PC-9 (cell line): ENCODE measurements at regions not wholly inside any gene's neighbourhood (a gene's known extent, or its start where the extent isn't known, plus 50 kb on each side); places are given as distances from the start of the nearest gene placed in this dataset.
"Not testable (repeated sequence)": the region's sequence is repeated elsewhere in the genome, so short reads cannot be mapped to it uniquely, and the experiment has no call there.

Experiments used
- BruUV-seq: library from RNA; stranded (reverse); fragments of 400-500 nt; replicated peaks from 2 replicates; lab custom pipeline; 2021; lab: Mats Ljungman, UMichigan
- CTCF ChIA-PET: fragments of 300-600 bp; sonication (Branson Sonifier 250); formaldehyde crosslinking; loops from one replicate; lab custom pipeline; 2022; ENCODE audit warnings: antibody characterized with exemption; lab: Charles Lee
- POLR2A ChIA-PET: fragments of 300-600 bp; sonication (Branson Sonifier 250); formaldehyde crosslinking; loops from one replicate; lab custom pipeline; 2022; ENCODE audit warnings: antibody characterized with exemption; ENCODE audit not compliant: unreplicated experiment; lab: Charles Lee
- DNase-seq, 2 experiments: peaks; one replicate each; pipeline versions ENCODE4 v3.0.0 to v3.0.0-alpha.2; 2015 to 2022; ENCODE audit warnings: mixed read lengths in 1 of 2
- H2AFZ ChIP-seq: fragments of 200-600 bp; sonication (generic); 2 replicates; pipeline ENCODE4 v1.8.1; 2017; ENCODE audit warnings: antibody characterized with exemption
- H3F3A ChIP-seq: fragments of 200-600 bp; sonication (generic); 2 replicates; pipeline ENCODE4 v1.8.1; 2017; ENCODE audit warnings: antibody characterized with exemption, mild to moderate bottlenecking, low read depth; ENCODE audit not compliant: insufficient read depth
- H3K27ac ChIP-seq: fragments of 200-600 bp; sonication (generic); 2 replicates; pipeline ENCODE4 v1.6.1; 2016; ENCODE audit warnings: mixed run types
- H3K27me3 ChIP-seq: fragments of 200-600 bp; sonication (generic); 2 replicates; pipeline ENCODE4 v1.6.1; 2016; ENCODE audit warnings: low read depth, mixed run types; ENCODE audit not compliant: insufficient read depth
- H3K36me3 ChIP-seq: fragments of 200-600 bp; sonication (generic); 2 replicates; pipeline ENCODE4 v1.6.1; 2016; ENCODE audit warnings: low read depth, mixed run types
- H3K4me1 ChIP-seq: fragments of 200-600 bp; sonication (generic); replicated peaks from 2 replicates; pipeline ENCODE4 v1.6.1; 2016; ENCODE audit warnings: mixed run types; ENCODE audit not compliant: insufficient read depth
- H3K4me2 ChIP-seq: fragments of 200-600 bp; sonication (generic); 2 replicates; pipeline ENCODE4 v1.6.1; 2017; ENCODE audit warnings: mixed run types
- H3K4me3 ChIP-seq: fragments of 200-600 bp; sonication (generic); 2 replicates; pipeline ENCODE4 v1.6.1; 2016; ENCODE audit warnings: mixed run types
- H3K79me2 ChIP-seq: fragments of 200-600 bp; sonication (generic); 2 replicates; pipeline ENCODE4 v1.6.1; 2017; ENCODE audit warnings: low read depth, mixed run types
- H3K9me2 ChIP-seq: fragments of 200-600 bp; sonication (generic); 2 replicates; pipeline ENCODE4 v1.8.1; 2017; ENCODE audit warnings: mild to moderate bottlenecking; ENCODE audit not compliant: insufficient read depth
- H3K9me3 ChIP-seq: fragments of 200-600 bp; sonication (generic); 2 replicates; pipeline ENCODE4 v1.8.1; 2016; ENCODE audit warnings: low read depth; ENCODE audit not compliant: insufficient read depth
- H4K20me1 ChIP-seq: fragments of 200-600 bp; sonication (generic); 2 replicates; pipeline ENCODE4 v1.8.1; 2017; ENCODE audit not compliant: insufficient read depth
- EZH2 ChIP-seq: fragments of 200-600 bp; sonication (generic); IDR thresholded peaks from 2 replicates; pipeline ENCODE4 v1.8.0; 2017; ENCODE audit warnings: antibody characterized with exemption, low read depth
- intact Hi-C: fragments of 100-400 bp; cut with micrococcal nuclease; formaldehyde crosslinking; loops from one replicate; pipeline ENCODE4 v1.10.0; 2022; ENCODE audit not compliant: unreplicated experiment
- TF ChIP-seq, protein P1 (sequence below): fragments of 200-600 bp; sonication (generic); conservative IDR thresholded peaks from 2 replicates; pipeline ENCODE4 v1.6.1; 2017; ENCODE audit warnings: mixed run types, antibody characterized with exemption, mild to moderate bottlenecking, moderate library complexity

GRCh38 chr10:118963933-118964332 is 65.6 kb upstream of the NANOS1 start:
- Histone ChIP-seq H3K4me3 (no peak overlapping the region), H3K4me2 (no peak overlapping the region), H3K79me2 (no peaks in the 10 kb centered on the region), H3F3A (peaks cover 18% of the 10 kb centered on the region), H3K4me1 (peaks cover 41% of the 10 kb centered on the region), H3K9me3 (no peaks in the 10 kb centered on the region), H3K27ac (no peak overlapping the region), H2AFZ (no peak overlapping the region), H3K9me2 (no peaks in the 10 kb centered on the region), H3K36me3 (no peaks in the 10 kb centered on the region), H3K27me3 (no peaks in the 10 kb centered on the region), H4K20me1 (no peaks in the 10 kb centered on the region)
- BruUV-seq: no TSS peak
- DNase-seq: no peak
- ChIA-PET POLR2A (no interaction called here), CTCF (no interaction called here)
- intact Hi-C loops: loop anchor here (5.0 kb wide), 1 partner anchor 58 kb away; no protein-coding TSS in a partner anchor
- TF ChIP-seq, protein P1, sequence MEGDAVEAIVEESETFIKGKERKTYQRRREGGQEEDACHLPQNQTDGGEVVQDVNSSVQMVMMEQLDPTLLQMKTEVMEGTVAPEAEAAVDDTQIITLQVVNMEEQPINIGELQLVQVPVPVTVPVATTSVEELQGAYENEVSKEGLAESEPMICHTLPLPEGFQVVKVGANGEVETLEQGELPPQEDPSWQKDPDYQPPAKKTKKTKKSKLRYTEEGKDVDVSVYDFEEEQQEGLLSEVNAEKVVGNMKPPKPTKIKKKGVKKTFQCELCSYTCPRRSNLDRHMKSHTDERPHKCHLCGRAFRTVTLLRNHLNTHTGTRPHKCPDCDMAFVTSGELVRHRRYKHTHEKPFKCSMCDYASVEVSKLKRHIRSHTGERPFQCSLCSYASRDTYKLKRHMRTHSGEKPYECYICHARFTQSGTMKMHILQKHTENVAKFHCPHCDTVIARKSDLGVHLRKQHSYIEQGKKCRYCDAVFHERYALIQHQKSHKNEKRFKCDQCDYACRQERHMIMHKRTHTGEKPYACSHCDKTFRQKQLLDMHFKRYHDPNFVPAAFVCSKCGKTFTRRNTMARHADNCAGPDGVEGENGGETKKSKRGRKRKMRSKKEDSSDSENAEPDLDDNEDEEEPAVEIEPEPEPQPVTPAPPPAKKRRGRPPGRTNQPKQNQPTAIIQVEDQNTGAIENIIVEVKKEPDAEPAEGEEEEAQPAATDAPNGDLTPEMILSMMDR: no peak
- no peak for TF ChIP-seq EZH2

GRCh38 chr10:118964476-118964875 is 65.0 kb upstream of the NANOS1 start:
- H3K9me3 ChIP-seq, H3K27ac ChIP-seq, CTCF ChIA-PET: not testable (repeated sequence)

GRCh38 chr10:118965096-118965495 is 64.4 kb upstream of the NANOS1 start:
- H3F3A ChIP-seq: peaks cover 9% of the 10 kb centered on the region; the same call in 1 of the 2 replicates
- no peaks in the 10 kb centered on the region for H3K36me3 ChIP-seq
- no peak for DNase-seq
- BruUV-seq: no TSS peak
- no peak for TF ChIP-seq EZH2
- TF ChIP-seq, protein P1: no peak
- H3K79me2 ChIP-seq: no peaks in the 10 kb centered on the region
- intact Hi-C loops: no loop called here
- peaks cover 29% of the 10 kb centered on the region for H3K4me1 ChIP-seq
- H3K27me3 ChIP-seq: no peaks in the 10 kb centered on the region
- H3K4me3 ChIP-seq: no peak overlapping the region
- no peak overlapping the region for H3K4me2 ChIP-seq
- no peaks in the 10 kb centered on the region for H3K9me3 ChIP-seq
- POLR2A ChIA-PET: no interaction called here
- H3K27ac ChIP-seq: no peak overlapping the region
- H4K20me1 ChIP-seq: no peaks in the 10 kb centered on the region
- no peak overlapping the region for H2AFZ ChIP-seq
- CTCF ChIA-PET: no interaction called here
- no peaks in the 10 kb centered on the region for H3K9me2 ChIP-seq

More at GRCh38 chr10:118964476-118964875, 65.0 kb upstream of the NANOS1 start:
- H2AFZ ChIP-seq, H3K79me2 ChIP-seq, POLR2A ChIA-PET, H3K4me2 ChIP-seq, H3K9me2 ChIP-seq, H3K4me3 ChIP-seq, H4K20me1 ChIP-seq, BruUV-seq, H3K36me3 ChIP-seq, H3K27me3 ChIP-seq, DNase-seq: not testable (repeated sequence)
- intact Hi-C loops: loop anchor here (5.0 kb wide), 1 partner anchor 58 kb away; no protein-coding TSS in a partner anchor
- H3F3A ChIP-seq: peaks cover 15% of the 10 kb centered on the region
- H3K4me1 ChIP-seq: peaks cover 35% of the 10 kb centered on the region

- Histone ChIP-seq H3K36me3 (no peaks in the 10 kb centered on the region), H2AFZ (no peak overlapping the region), H3K79me2 (no peaks in the 10 kb centered on the region), H3K9me3 (no peaks in the 10 kb centered on the region), H3F3A (peaks cover 4% of the 10 kb centered on the region; the same call in 1 of the 2 replicates), H3K4me1 (peaks cover 23% of the 10 kb centered on the region), H3K27ac (no peak overlapping the region), H4K20me1 (no peaks in the 10 kb centered on the region), H3K9me2 (no peaks in the 10 kb centered on the region), H3K27me3 (no peaks in the 10 kb centered on the region), H3K4me2 (no peak overlapping the region), H3K4me3 (no peak overlapping the region)
- BruUV-seq: no TSS peak
- CTCF ChIA-PET: no interaction called here
- intact Hi-C loops: no loop called here
- no peak for DNase-seq
- POLR2A ChIA-PET: no interaction called here
- TF ChIP-seq, protein P1: no peak
- no peak for TF ChIP-seq EZH2
Observed at GRCh38 chr10:118965645-118966044, 63.9 kb upstream of the NANOS1 start.
